Tibial nerve (tissue), 4 donors: ENCODE measurements at regions not wholly inside any gene's neighbourhood (a gene's known extent, or its start where the extent isn't known, plus 50 kb on each side); places are given as distances from the start of the nearest gene placed in this dataset.

Experiments
- DNase-seq, 2 donors: peaks; one replicate each; pipeline ENCODE4 v3.0.0-alpha.2; 2019; ENCODE audit warnings: low spot score in 2 of 2
- H3K27ac ChIP-seq, 4 donors: fragments of 200-600 bp; sonication (generic) in 3 of 4; one replicate each; pipeline ENCODE4 v1.5.1; 2017 to 2019; ENCODE audit warnings: mild to moderate bottlenecking in 1 of 4
- H3K27me3 ChIP-seq, 2 donors: fragments of 200-600 bp; sonication (generic) in 1 of 2; one replicate each; pipeline versions ENCODE4 v1.5.1 to v1.6.0; 2017 to 2019
- H3K36me3 ChIP-seq, 3 donors: fragments of 200-600 bp; sonication (generic); one replicate each; pipeline ENCODE4 v1.5.1; 2018 to 2019
- H3K4me1 ChIP-seq, 4 donors: fragments of 200-600 bp; sonication (generic) in 3 of 4; one replicate each; pipeline ENCODE4 v1.5.1; 2017 to 2019
- H3K4me3 ChIP-seq, 4 donors: fragments of 200-600 bp; sonication (generic) in 3 of 4; one replicate each; pipeline ENCODE4 v1.5.1; 2017 to 2019; ENCODE audit warnings: mild to moderate bottlenecking in 1 of 4, moderate library complexity in 1 of 4
- H3K9me3 ChIP-seq, 4 donors: fragments of 200-600 bp; sonication (generic) in 3 of 4; one replicate each; pipeline ENCODE4 v1.5.1; 2017 to 2019
- CTCF ChIP-seq, 5 experiments: fragments of 200-600 bp in 3 of 5; fragments of 450-650 bp in 2 of 5; sonication (generic) in 3 of 5; IDR thresholded peaks; one replicate each; pipeline ENCODE4 v1.5.1; 2016 to 2019; ENCODE audit warnings: antibody characterized with exemption in 5 of 5, mild to moderate bottlenecking in 3 of 5, moderate library complexity in 2 of 5
- EP300 ChIP-seq, 2 donors: sonication (generic); formaldehyde crosslinking; IDR thresholded peaks; one replicate each; pipeline ENCODE4 v1.6.1; 2017; ENCODE audit warnings: antibody characterized with exemption in 2 of 2, mild to moderate bottlenecking in 1 of 2
- POLR2A ChIP-seq, 2 donors: fragments of 450-650 bp; IDR thresholded peaks; one replicate each; pipeline ENCODE4 v1.6.1; 2017; ENCODE audit warnings: antibody characterized with exemption in 2 of 2, mild to moderate bottlenecking in 2 of 2, moderate library complexity in 2 of 2
- WGBS, 2 donors: methylation state at CpG; one replicate each; pipeline ENCODE4 v1.1.5; 2018; 5-methylcytosine and 5-hydroxymethylcytosine counted together

GRCh38 chr3:182603501-182603900, 189.8 kb upstream of the ATP11B start:
- no peaks in the 10 kb centered on the region for H3K27me3 ChIP-seq
- no peaks in the 10 kb centered on the region for H3K36me3 ChIP-seq
- no peak overlapping the region for H3K27ac ChIP-seq
- no peak for TF ChIP-seq POLR2A (IDR thresholded peaks at IDR 0.05)
- no peak for TF ChIP-seq EP300 (IDR thresholded peaks at IDR 0.05)
- TF ChIP-seq CTCF (IDR thresholded peaks at IDR 0.05), result no peak
- DNase-seq, result no peak
- no peak overlapping the region for H3K4me3 ChIP-seq
- no peaks in the 10 kb centered on the region for H3K9me3 ChIP-seq
- no peaks in the 10 kb centered on the region for H3K4me1 ChIP-seq

GRCh38 chr3:182605882-182606611, 187.3 kb upstream of the ATP11B start:
- no peaks in the 10 kb centered on the region for H3K36me3 ChIP-seq
- no peak for DNase-seq
- 76 to 79% methylated on average over 5 of the region's 5 CpGs for WGBS, 2 donors
- no peak overlapping the region for H3K27ac ChIP-seq
- no peaks in the 10 kb centered on the region for H3K27me3 ChIP-seq
- no peak overlapping the region for H3K4me3 ChIP-seq
- TF ChIP-seq EP300 (IDR thresholded peaks at IDR 0.05) (no peak), CTCF (IDR thresholded peaks at IDR 0.05) (no peak), POLR2A (IDR thresholded peaks at IDR 0.05) (no peak)
- H3K4me1 ChIP-seq, result peaks cover 0 to 7% (median 0%) of the 10 kb centered on the region in 4 donors
- no peaks in the 10 kb centered on the region for H3K9me3 ChIP-seq

DNA sequence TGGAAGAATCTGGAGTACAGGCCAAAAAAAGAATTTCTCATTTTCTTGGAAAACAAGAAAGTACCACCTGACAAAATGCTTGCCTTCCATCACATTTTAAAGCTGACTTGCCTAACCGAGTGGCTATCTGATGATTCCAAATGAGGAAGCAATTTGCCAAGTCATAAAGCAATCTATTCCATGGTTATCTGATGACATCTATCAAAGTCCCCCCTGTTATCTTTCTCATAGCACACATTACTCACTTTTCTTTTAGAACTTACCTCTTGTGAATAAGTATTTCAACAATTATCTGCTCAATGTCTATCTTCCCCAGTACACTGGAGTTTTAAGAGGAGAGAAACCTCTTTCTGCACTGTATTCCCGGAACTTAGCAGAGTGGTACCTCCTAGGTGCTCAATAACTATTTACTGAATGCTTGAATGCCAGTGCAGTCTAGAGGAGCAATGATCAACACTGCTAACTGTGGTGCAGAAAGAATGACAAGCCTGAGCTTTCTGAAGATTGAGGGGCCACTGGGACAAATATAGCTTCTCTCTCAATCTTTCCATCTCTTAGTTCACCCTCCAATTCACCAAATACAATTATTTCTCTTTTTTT, 186.3 kb upstream of the ATP11B start:
- Histone ChIP-seq H3K27me3 (no peaks in the 10 kb centered on the region), H3K36me3 (no peaks in the 10 kb centered on the region), H3K4me3 (no peak overlapping the region), H3K4me1 (peaks cover 0 to 7% (median 0%) of the 10 kb centered on the region in 4 donors), H3K27ac (no peak overlapping the region), H3K9me3 (no peaks in the 10 kb centered on the region)
- no peak for TF ChIP-seq EP300 (IDR thresholded peaks at IDR 0.05)
- TF ChIP-seq POLR2A (IDR thresholded peaks at IDR 0.05), result no peak
- no peak for TF ChIP-seq CTCF (IDR thresholded peaks at IDR 0.05)
- 63 to 65% methylated on average over 2 of the region's 2 CpGs for WGBS, 2 donors
- DNase-seq, result no peak

- no peak for TF ChIP-seq POLR2A (IDR thresholded peaks at IDR 0.05)
- TF ChIP-seq CTCF (IDR thresholded peaks at IDR 0.05), result no peak
- TF ChIP-seq EP300 (IDR thresholded peaks at IDR 0.05), result peak in 1 of 2 donors; percentile 22
- Histone ChIP-seq H3K9me3 (no peaks in the 10 kb centered on the region), H3K27ac (no peak overlapping the region), H3K4me1 (peaks cover 0 to 7% (median 0%) of the 10 kb centered on the region in 4 donors), H3K4me3 (no peak overlapping the region), H3K27me3 (no peaks in the 10 kb centered on the region), H3K36me3 (no peaks in the 10 kb centered on the region)
- no peak for DNase-seq
- WGBS, 2 donors, result 23 to 33% methylated on average over 2 of the region's 2 CpGs
Observed at GRCh38 chr3:182608832-182609231, 184.5 kb upstream of the ATP11B start.

- Histone ChIP-seq H3K27ac (no peak overlapping the region), H3K4me3 (no peak overlapping the region), H3K4me1 (peaks cover 0 to 7% (median 0%) of the 10 kb centered on the region in 4 donors), H3K36me3 (no peaks in the 10 kb centered on the region), H3K9me3 (no peaks in the 10 kb centered on the region), H3K27me3 (no peaks in the 10 kb centered on the region)
- no peak for DNase-seq
- WGBS, 2 donors, result 64 to 70% methylated on average over 6 of the region's 6 CpGs
- TF ChIP-seq EP300 (IDR thresholded peaks at IDR 0.05) (no peak), POLR2A (IDR thresholded peaks at IDR 0.05) (no peak), CTCF (IDR thresholded peaks at IDR 0.05) (no peak)
Observed at GRCh38 chr3:182609575-182610156, 183.6 kb upstream of the ATP11B start.
